COLO668 (cell line): ENCODE measurements at regions not wholly inside any gene's neighbourhood (a gene's known extent, or its start where the extent isn't known, plus 50 kb on each side); places are given as distances from the start of the nearest gene placed in this dataset.
"Not testable (repeated sequence)": the region's sequence is repeated elsewhere in the genome, so short reads cannot be mapped to it uniquely, and the experiment has no call there.

Experiments
- DNase-seq: peaks from one replicate; lab custom pipeline; 2025; ENCODE audit not compliant: unreplicated experiment; lab: John Stamatoyannopoulos, UW

- no peak for DNase-seq
Measured at GRCh38 chr10:3255616-3256015, 83.0 kb upstream of the PITRM1 start.

GRCh38 chr10:3255075-3255474 lies 82.5 kb upstream of the PITRM1 start:
- no peak for DNase-seq

GRCh38 chr10:3253974-3254373 lies 81.4 kb upstream of the PITRM1 start:
- not testable (repeated sequence) for DNase-seq

GRCh38 chr10:3251172-3251571 lies 78.6 kb upstream of the PITRM1 start:
- DNase-seq = no peak

- no peak for DNase-seq
Measured at GRCh38 chr10:3249307-3249889, 76.8 kb upstream of the PITRM1 start.

GRCh38 chr10:3248526-3249306 lies 76.1 kb upstream of the PITRM1 start:
- no peak for DNase-seq

- no peak for DNase-seq
Measured at GRCh38 chr10:3245395-3245794, 72.8 kb upstream of the PITRM1 start.

GRCh38 chr10:3241967-3242650 lies 69.5 kb upstream of the PITRM1 start:
- no peak for DNase-seq

- DNase-seq = no peak
Measured at GRCh38 chr10:3241274-3241921, 68.8 kb upstream of the PITRM1 start.

- DNase-seq = no peak
Measured at GRCh38 chr10:3239920-3240894, 67.6 kb upstream of the PITRM1 start.

GRCh38 chr10:3239066-3239919 lies 66.7 kb upstream of the PITRM1 start:
- peak; percentile 58 for DNase-seq

- DNase-seq = no peak
Measured at GRCh38 chr10:3238115-3238871, 65.7 kb upstream of the PITRM1 start.

- DNase-seq = no peak
Measured at GRCh38 chr10:3237530-3237929, 64.9 kb upstream of the PITRM1 start.

- no peak for DNase-seq
Measured at GRCh38 chr10:3236644-3237404, 64.2 kb upstream of the PITRM1 start.

- no peak for DNase-seq
Measured at GRCh38 chr10:3235996-3236510, 63.5 kb upstream of the PITRM1 start.

GRCh38 chr10:3235395-3235794 lies 62.8 kb upstream of the PITRM1 start:
- no peak for DNase-seq

- DNase-seq = no peak
Measured at GRCh38 chr10:3233486-3233990, 61.0 kb upstream of the PITRM1 start.
